Spleen (tissue), 7 donors: ENCODE measurements at regions not wholly inside any gene's neighbourhood (a gene's known extent, or its start where the extent isn't known, plus 50 kb on each side); places are given as distances from the start of the nearest gene placed in this dataset.

Experiments used
- CTCF ChIP-seq, 11 experiments: fragments of 200-600 bp in 7 of 11; fragments of 450-650 bp in 4 of 11; sonication (generic) in 4 of 11; IDR thresholded peaks in 8 of 11; conservative IDR thresholded peaks in 3 of 11; 1 replicate in 7 of 11; 2 replicates in 4 of 11; pipeline versions ENCODE4 v1.4.0 to v1.8.0; 2016 to 2021; ENCODE audit warnings: antibody characterized with exemption in 11 of 11, inconsistent platforms in 4 of 11, mild to moderate bottlenecking in 1 of 11
- POLR2A ChIP-seq, 3 donors: fragments of 450-650 bp; IDR thresholded peaks; one replicate each; pipeline ENCODE4 v1.5.1; 2017; ENCODE audit warnings: antibody characterized with exemption in 3 of 3, mild to moderate bottlenecking in 1 of 3
- donor health status: DM: no; HTN: no; CAD: no; lungs with moderate emphysema.
- donor health status: DM: no; HTN: no; CAD: no.
- donor health status: DM: no; HTN: no; CAD: no.

GRCh38 chr11:30717641-30718040 is 131.5 kb upstream of the MPPED2 start:
- TF ChIP-seq POLR2A (IDR thresholded peaks at IDR 0.05) (no peak), CTCF (IDR thresholded peaks at IDR 0.05 in 8 of 11, conservative IDR thresholded peaks at IDR 0.05 in 3 of 11) (no peak)
